ENCODE measurements at regions not wholly inside any gene's neighbourhood (a gene's known extent, or its start where the extent isn't known, plus 50 kb on each side); places are given as distances from the start of the nearest gene placed in this dataset.

GRCh38 chr11:134781380-134781866 lies 369.4 kb upstream of the B3GAT1 start:
- intact Hi-C loops (cut with micrococcal nuclease), result no loop called here
- Mint-ChIP-seq H3K4me1 (ENCODE audit: low read depth) (no peaks in the 10 kb centered on the region), H3K27me3 (ENCODE audit: insufficient read depth) (peaks cover 7% of the 10 kb centered on the region), H3K9me3 (no peaks in the 10 kb centered on the region), H3K36me3 (ENCODE audit: low read depth) (no peaks in the 10 kb centered on the region), H3K4me3 (no peak overlapping the region), H3K27ac (no peak overlapping the region)
- DNase-seq (ENCODE audit: low spot score), result no peak

GRCh38 chr11:134780486-134781147 lies 368.6 kb upstream of the B3GAT1 start:
- Mint-ChIP-seq H3K4me3 (no peak overlapping the region), H3K27me3 (ENCODE audit: insufficient read depth) (peaks cover 9% of the 10 kb centered on the region), H3K9me3 (no peaks in the 10 kb centered on the region), H3K4me1 (ENCODE audit: low read depth) (no peaks in the 10 kb centered on the region), H3K36me3 (ENCODE audit: low read depth) (no peaks in the 10 kb centered on the region), H3K27ac (no peak overlapping the region)
- intact Hi-C loops (cut with micrococcal nuclease), result no loop called here
- no peak for DNase-seq (ENCODE audit: low spot score)

- Mint-ChIP-seq H3K27me3 (ENCODE audit: insufficient read depth) (peaks cover 9% of the 10 kb centered on the region), H3K27ac (no peak overlapping the region), H3K4me3 (no peak overlapping the region), H3K4me1 (ENCODE audit: low read depth) (no peaks in the 10 kb centered on the region), H3K9me3 (no peaks in the 10 kb centered on the region), H3K36me3 (ENCODE audit: low read depth) (no peaks in the 10 kb centered on the region)
- no peak for DNase-seq (ENCODE audit: low spot score)
- intact Hi-C loops (cut with micrococcal nuclease), result no loop called here
Observed at GRCh38 chr11:134779179-134779578, 367.1 kb upstream of the B3GAT1 start.

- intact Hi-C loops (cut with micrococcal nuclease), result no loop called here
- no peak overlapping the region for H3K4me3 Mint-ChIP-seq
- peaks cover 11% of the 10 kb centered on the region for H3K9me3 Mint-ChIP-seq
- DNase-seq (ENCODE audit: low spot score), result no peak
- H3K27ac Mint-ChIP-seq, result no peak overlapping the region
- peaks cover 1% of the 10 kb centered on the region for H3K27me3 Mint-ChIP-seq (ENCODE audit: insufficient read depth)
- no peaks in the 10 kb centered on the region for H3K4me1 Mint-ChIP-seq (ENCODE audit: low read depth)
- H3K36me3 Mint-ChIP-seq (ENCODE audit: low read depth), result no peaks in the 10 kb centered on the region
Observed at GRCh38 chr11:134768463-134768862, 356.4 kb upstream of the B3GAT1 start.

GRCh38 chr11:134765565-134765964 lies 353.5 kb upstream of the B3GAT1 start:
- Mint-ChIP-seq H3K9me3 (peaks cover 11% of the 10 kb centered on the region), H3K27me3 (ENCODE audit: insufficient read depth) (peaks cover 1% of the 10 kb centered on the region), H3K4me1 (ENCODE audit: low read depth) (no peaks in the 10 kb centered on the region), H3K27ac (no peak overlapping the region), H3K4me3 (no peak overlapping the region), H3K36me3 (ENCODE audit: low read depth) (no peaks in the 10 kb centered on the region)
- intact Hi-C loops (cut with micrococcal nuclease), result no loop called here
- no peak for DNase-seq (ENCODE audit: low spot score)

GRCh38 chr11:134764966-134765365 lies 352.9 kb upstream of the B3GAT1 start:
- peaks cover 11% of the 10 kb centered on the region for H3K9me3 Mint-ChIP-seq
- no peaks in the 10 kb centered on the region for H3K36me3 Mint-ChIP-seq (ENCODE audit: low read depth)
- no peak overlapping the region for H3K4me3 Mint-ChIP-seq
- intact Hi-C loops (cut with micrococcal nuclease), result no loop called here
- no peaks in the 10 kb centered on the region for H3K4me1 Mint-ChIP-seq (ENCODE audit: low read depth)
- H3K27ac Mint-ChIP-seq, result no peak overlapping the region
- peaks cover 1% of the 10 kb centered on the region for H3K27me3 Mint-ChIP-seq (ENCODE audit: insufficient read depth)
- DNase-seq (ENCODE audit: low spot score), result no peak

GRCh38 chr11:134764367-134764766 lies 352.3 kb upstream of the B3GAT1 start:
- intact Hi-C loops (cut with micrococcal nuclease), result no loop called here
- no peak overlapping the region for H3K4me3 Mint-ChIP-seq
- H3K4me1 Mint-ChIP-seq (ENCODE audit: low read depth), result no peaks in the 10 kb centered on the region
- H3K9me3 Mint-ChIP-seq, result peaks cover 11% of the 10 kb centered on the region
- H3K27me3 Mint-ChIP-seq (ENCODE audit: insufficient read depth), result peaks cover 1% of the 10 kb centered on the region
- no peak for DNase-seq (ENCODE audit: low spot score)
- no peaks in the 10 kb centered on the region for H3K36me3 Mint-ChIP-seq (ENCODE audit: low read depth)
- H3K27ac Mint-ChIP-seq, result no peak overlapping the region

GRCh38 chr11:134763030-134763388 lies 351.0 kb upstream of the B3GAT1 start:
- DNase-seq (ENCODE audit: low spot score), result no peak
- no peaks in the 10 kb centered on the region for H3K4me1 Mint-ChIP-seq (ENCODE audit: low read depth)
- no peaks in the 10 kb centered on the region for H3K36me3 Mint-ChIP-seq (ENCODE audit: low read depth)
- peak overlapping the region; percentile 41 for H3K4me3 Mint-ChIP-seq
- no peaks in the 10 kb centered on the region for H3K27me3 Mint-ChIP-seq (ENCODE audit: insufficient read depth)
- no peak overlapping the region for H3K27ac Mint-ChIP-seq
- peaks cover 5% of the 10 kb centered on the region for H3K9me3 Mint-ChIP-seq
- intact Hi-C loops (cut with micrococcal nuclease), result no loop called here

GRCh38 chr11:134762248-134763029 lies 350.4 kb upstream of the B3GAT1 start:
- no peak for DNase-seq (ENCODE audit: low spot score)
- H3K27me3 Mint-ChIP-seq (ENCODE audit: insufficient read depth), result no peaks in the 10 kb centered on the region
- H3K4me3 Mint-ChIP-seq, result peak overlapping the region; percentile 63
- peaks cover 5% of the 10 kb centered on the region for H3K9me3 Mint-ChIP-seq
- no peaks in the 10 kb centered on the region for H3K4me1 Mint-ChIP-seq (ENCODE audit: low read depth)
- no peak overlapping the region for H3K27ac Mint-ChIP-seq
- intact Hi-C loops (cut with micrococcal nuclease), result no loop called here
- no peaks in the 10 kb centered on the region for H3K36me3 Mint-ChIP-seq (ENCODE audit: low read depth)

GRCh38 chr11:134761926-134762247 lies 349.8 kb upstream of the B3GAT1 start:
- peak overlapping the region; percentile 15 for H3K4me3 Mint-ChIP-seq
- no peaks in the 10 kb centered on the region for H3K27me3 Mint-ChIP-seq (ENCODE audit: insufficient read depth)
- DNase-seq (ENCODE audit: low spot score), result no peak
- no peaks in the 10 kb centered on the region for H3K4me1 Mint-ChIP-seq (ENCODE audit: low read depth)
- no peak overlapping the region for H3K27ac Mint-ChIP-seq
- peaks cover 2% of the 10 kb centered on the region for H3K9me3 Mint-ChIP-seq
- intact Hi-C loops (cut with micrococcal nuclease), result no loop called here
- H3K36me3 Mint-ChIP-seq (ENCODE audit: low read depth), result no peaks in the 10 kb centered on the region

GRCh38 chr11:134761386-134761785 lies 349.3 kb upstream of the B3GAT1 start:
- H3K4me3 Mint-ChIP-seq, result peak overlapping the region; percentile 15
- intact Hi-C loops (cut with micrococcal nuclease), result no loop called here
- no peaks in the 10 kb centered on the region for H3K27me3 Mint-ChIP-seq (ENCODE audit: insufficient read depth)
- no peak for DNase-seq (ENCODE audit: low spot score)
- H3K36me3 Mint-ChIP-seq (ENCODE audit: low read depth), result no peaks in the 10 kb centered on the region
- H3K4me1 Mint-ChIP-seq (ENCODE audit: low read depth), result no peaks in the 10 kb centered on the region
- no peaks in the 10 kb centered on the region for H3K9me3 Mint-ChIP-seq
- H3K27ac Mint-ChIP-seq, result no peak overlapping the region

- H3K4me3 Mint-ChIP-seq, result no peak overlapping the region
- intact Hi-C loops (cut with micrococcal nuclease), result no loop called here
- no peaks in the 10 kb centered on the region for H3K4me1 Mint-ChIP-seq (ENCODE audit: low read depth)
- H3K36me3 Mint-ChIP-seq (ENCODE audit: low read depth), result no peaks in the 10 kb centered on the region
- no peaks in the 10 kb centered on the region for H3K9me3 Mint-ChIP-seq
- no peak overlapping the region for H3K27ac Mint-ChIP-seq
- H3K27me3 Mint-ChIP-seq (ENCODE audit: insufficient read depth), result no peaks in the 10 kb centered on the region
- DNase-seq (ENCODE audit: low spot score), result no peak
Observed at GRCh38 chr11:134760957-134761356, 348.9 kb upstream of the B3GAT1 start.

GRCh38 chr11:134760299-134760698 lies 348.3 kb upstream of the B3GAT1 start:
- H3K4me1 Mint-ChIP-seq (ENCODE audit: low read depth), result no peaks in the 10 kb centered on the region

More at GRCh38 chr11:134760299-134760698, 348.3 kb upstream of the B3GAT1 start:
- no peaks in the 10 kb centered on the region for H3K9me3 Mint-ChIP-seq
- no peaks in the 10 kb centered on the region for H3K36me3 Mint-ChIP-seq (ENCODE audit: low read depth)
- H3K27me3 Mint-ChIP-seq (ENCODE audit: insufficient read depth), result no peaks in the 10 kb centered on the region
- intact Hi-C loops (cut with micrococcal nuclease), result no loop called here
- DNase-seq (ENCODE audit: low spot score), result no peak
- H3K4me3 Mint-ChIP-seq, result no peak overlapping the region
- H3K27ac Mint-ChIP-seq, result no peak overlapping the region
